Right ventricle myocardium superior (tissue), 1 donor: ENCODE measurements at regions not wholly inside any gene's neighbourhood (a gene's known extent, or its start where the extent isn't known, plus 50 kb on each side); places are given as distances from the start of the nearest gene placed in this dataset.
A peak's percentile ranks its signal among the peaks of the same experiment; 100 is the strongest.

ENCODE experiments used
- ATAC-seq: fragments of 200-7000 bp; cut with Tn5 transposase; one replicate; pipeline ENCODE4 v1.9.1; 2020; ENCODE audit warnings: mild to moderate bottlenecking; ENCODE audit not compliant: poor library complexity
- DNase-seq: peaks from one replicate; pipeline ENCODE4 v3.0.0-alpha.2; 2020
- intact Hi-C: fragments of 100-400 bp; cut with DNase I; formaldehyde crosslinking; loops from one replicate; pipeline ENCODE4 v1.11.2; 2022
- donor health status: DM: no; HTN: yes; CAD: no; lungs with severe emphysema.

- intact Hi-C loops, result no loop called here
- no peak for DNase-seq
- no peak for ATAC-seq
Measured at GRCh38 chr9:126248680-126249079, 77.9 kb upstream of the MVB12B start.

GRCh38 chr9:126261584-126262356 is 64.9 kb upstream of the MVB12B start:
- intact Hi-C loops, result no loop called here

GRCh38 chr9:126262738-126263137 is 63.9 kb upstream of the MVB12B start:
- ATAC-seq, result no peak
- no peak for DNase-seq
- intact Hi-C loops, result no loop called here

More at GRCh38 chr9:126261584-126262356, 64.9 kb upstream of the MVB12B start:
- DNase-seq (no peak), ATAC-seq (no peak)

DNA sequence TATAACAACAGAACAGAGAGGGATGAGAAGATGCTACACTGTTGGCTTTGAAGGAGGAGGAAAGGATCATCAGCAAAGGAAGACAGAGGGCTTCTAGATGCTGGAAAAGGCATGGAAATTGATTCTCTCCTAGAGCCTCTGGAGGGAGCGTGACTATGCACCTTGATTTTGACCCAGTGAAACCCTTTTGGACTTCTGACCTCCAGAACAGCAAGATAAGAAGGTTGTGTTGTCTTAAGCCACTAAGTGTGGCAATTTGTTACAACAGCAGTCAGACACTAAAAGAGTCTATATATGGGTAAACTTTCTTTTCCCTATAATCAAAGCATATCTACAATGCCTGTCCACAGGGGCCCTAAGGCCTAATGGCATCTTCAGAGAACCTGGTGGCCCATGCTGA is 56.1 kb upstream of the MVB12B start:
- no peak for ATAC-seq
- no peak for DNase-seq
- intact Hi-C loops, result no loop called here

DNA sequence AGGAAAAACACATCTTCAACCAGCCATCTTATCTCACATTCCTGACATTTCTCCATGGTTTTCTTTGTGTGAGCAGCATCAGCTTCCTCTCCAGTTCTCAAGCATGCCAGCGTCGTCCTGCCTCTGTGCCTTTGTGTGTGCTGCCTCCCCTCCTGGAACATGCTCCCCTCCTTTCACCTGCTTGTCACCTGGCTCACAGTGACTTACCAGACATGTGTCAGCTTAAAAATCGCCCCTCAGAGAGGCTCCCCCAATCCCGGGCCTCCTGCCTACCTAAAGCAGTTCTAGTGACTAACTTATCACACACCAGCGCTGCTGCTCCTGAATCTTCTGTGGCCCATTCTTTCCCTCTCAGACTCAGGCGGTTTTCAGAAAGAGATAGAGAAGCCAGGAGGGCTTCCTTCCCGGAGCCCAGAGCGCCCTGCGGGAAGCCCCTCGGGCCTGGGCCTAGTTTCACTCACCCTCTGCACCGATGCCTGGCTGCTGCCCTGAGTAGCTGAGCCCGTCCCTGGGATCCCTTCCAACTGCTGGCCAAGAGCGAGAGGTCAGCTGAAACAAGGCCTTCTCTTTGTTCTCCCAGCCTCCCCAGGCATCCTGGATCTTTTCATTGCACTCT is 51.1 kb upstream of the MVB12B start:
- no peak for DNase-seq
- intact Hi-C loops, result no loop called here
- ATAC-seq, result peak; percentile 68

DNA sequence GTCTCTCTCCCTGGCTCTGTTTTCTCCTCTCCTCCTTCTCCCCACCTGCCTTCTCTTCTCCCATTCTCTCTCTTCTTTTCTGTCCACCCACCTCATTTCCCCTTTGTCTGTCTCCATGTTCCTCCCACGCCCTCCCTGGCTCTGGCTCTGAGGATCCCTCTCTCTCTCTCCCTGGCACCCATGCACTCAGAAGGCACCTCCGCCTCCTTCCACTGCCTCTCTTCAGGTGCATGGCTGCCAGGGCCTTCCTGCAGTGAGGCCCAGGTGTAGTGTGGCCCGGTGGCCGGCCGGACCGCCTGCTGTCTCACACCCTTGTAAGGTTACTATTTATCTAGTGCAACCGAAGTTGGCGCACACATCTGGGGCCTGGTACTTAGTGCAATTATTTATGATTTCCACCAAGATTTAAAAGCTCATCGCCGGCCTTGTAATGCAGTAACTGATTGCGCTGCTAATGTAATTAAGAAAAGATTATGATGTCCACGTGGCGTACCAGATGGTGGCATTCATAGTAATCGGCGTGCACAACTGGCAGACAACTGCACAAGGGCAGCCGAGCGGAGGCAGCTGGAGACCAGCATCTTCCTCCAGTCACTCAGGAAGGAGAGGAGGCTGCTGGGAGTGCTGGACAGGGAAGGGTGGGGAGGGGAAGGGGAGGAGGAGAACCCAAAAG is 50.4 kb upstream of the MVB12B start:
- intact Hi-C loops, result no loop called here
- ATAC-seq (no peak), DNase-seq (no peak)
